ENCODE measurements at regions not wholly inside any gene's neighbourhood (a gene's known extent, or its start where the extent isn't known, plus 50 kb on each side); places are given as distances from the start of the nearest gene placed in this dataset.

- no peak overlapping the region for H2AFZ ChIP-seq (ENCODE audit: low read length)
- no peaks in the 10 kb centered on the region for H4K20me1 ChIP-seq (ENCODE audit: insufficient read depth, low read length)
- no peaks in the 10 kb centered on the region for H3K9me2 ChIP-seq (replicated peaks; ENCODE audit: insufficient read depth, low read length)
- TF ChIP-seq CTCF (IDR thresholded peaks at IDR 0.05; ENCODE audit: low read length): no peak
- TF ChIP-seq EZH2phosphoT487 (IDR thresholded peaks at IDR 0.05; ENCODE audit: low read length): no peak
- H3K27me3 ChIP-seq (replicated peaks; ENCODE audit: insufficient read depth, low read length): peaks cover 6% of the 10 kb centered on the region; the same call in 1 of the 2 replicates
- no peak overlapping the region for H3K4me3 ChIP-seq (ENCODE audit: low read length)
- H3K9ac ChIP-seq (ENCODE audit: low read length): no peak overlapping the region
- no peaks in the 10 kb centered on the region for H3K9me3 ChIP-seq (replicated peaks; ENCODE audit: insufficient read depth, low read length)
- no peaks in the 10 kb centered on the region for H3K36me3 ChIP-seq (replicated peaks; ENCODE audit: insufficient read depth, low read length)
- no peak overlapping the region for H3K27ac ChIP-seq (ENCODE audit: low read length)
- no peaks in the 10 kb centered on the region for H3K4me1 ChIP-seq (ENCODE audit: low read length)
- no peaks in the 10 kb centered on the region for H3F3A ChIP-seq (ENCODE audit: insufficient read depth, low read length)
- H3K79me2 ChIP-seq (ENCODE audit: low read length): no peaks in the 10 kb centered on the region
- DNase-seq: no peak
- H3K4me2 ChIP-seq (ENCODE audit: low read depth, low read length): no peak overlapping the region
Measured at GRCh38 chr22:49373801-49374226, 453.9 kb downstream of the BRD1 start.

GRCh38 chr22:49373289-49373666 lies 454.4 kb downstream of the BRD1 start:
- Histone ChIP-seq H3K4me1 (ENCODE audit: low read length) (no peaks in the 10 kb centered on the region), H3K9me2 (replicated peaks; ENCODE audit: insufficient read depth, low read length) (no peaks in the 10 kb centered on the region), H3K4me3 (ENCODE audit: low read length) (no peak overlapping the region), H2AFZ (ENCODE audit: low read length) (no peak overlapping the region), H3K79me2 (ENCODE audit: low read length) (no peaks in the 10 kb centered on the region), H3K27ac (ENCODE audit: low read length) (no peak overlapping the region), H3F3A (ENCODE audit: insufficient read depth, low read length) (no peaks in the 10 kb centered on the region), H3K9ac (ENCODE audit: low read length) (no peak overlapping the region), H3K9me3 (replicated peaks; ENCODE audit: insufficient read depth, low read length) (no peaks in the 10 kb centered on the region), H3K27me3 (replicated peaks; ENCODE audit: insufficient read depth, low read length) (peaks cover 6% of the 10 kb centered on the region; the same call in 1 of the 2 replicates), H4K20me1 (ENCODE audit: insufficient read depth, low read length) (no peaks in the 10 kb centered on the region), H3K4me2 (ENCODE audit: low read depth, low read length) (no peak overlapping the region), H3K36me3 (replicated peaks; ENCODE audit: insufficient read depth, low read length) (no peaks in the 10 kb centered on the region)
- TF ChIP-seq EZH2 (optimal IDR thresholded peaks at IDR 0.05; ENCODE audit: low read depth, low read length): no peak
- TF ChIP-seq EZH2phosphoT487 (IDR thresholded peaks at IDR 0.05; ENCODE audit: low read length): no peak
- TF ChIP-seq CTCF (IDR thresholded peaks at IDR 0.05; ENCODE audit: low read length): no peak
- no peak for DNase-seq

DNA sequence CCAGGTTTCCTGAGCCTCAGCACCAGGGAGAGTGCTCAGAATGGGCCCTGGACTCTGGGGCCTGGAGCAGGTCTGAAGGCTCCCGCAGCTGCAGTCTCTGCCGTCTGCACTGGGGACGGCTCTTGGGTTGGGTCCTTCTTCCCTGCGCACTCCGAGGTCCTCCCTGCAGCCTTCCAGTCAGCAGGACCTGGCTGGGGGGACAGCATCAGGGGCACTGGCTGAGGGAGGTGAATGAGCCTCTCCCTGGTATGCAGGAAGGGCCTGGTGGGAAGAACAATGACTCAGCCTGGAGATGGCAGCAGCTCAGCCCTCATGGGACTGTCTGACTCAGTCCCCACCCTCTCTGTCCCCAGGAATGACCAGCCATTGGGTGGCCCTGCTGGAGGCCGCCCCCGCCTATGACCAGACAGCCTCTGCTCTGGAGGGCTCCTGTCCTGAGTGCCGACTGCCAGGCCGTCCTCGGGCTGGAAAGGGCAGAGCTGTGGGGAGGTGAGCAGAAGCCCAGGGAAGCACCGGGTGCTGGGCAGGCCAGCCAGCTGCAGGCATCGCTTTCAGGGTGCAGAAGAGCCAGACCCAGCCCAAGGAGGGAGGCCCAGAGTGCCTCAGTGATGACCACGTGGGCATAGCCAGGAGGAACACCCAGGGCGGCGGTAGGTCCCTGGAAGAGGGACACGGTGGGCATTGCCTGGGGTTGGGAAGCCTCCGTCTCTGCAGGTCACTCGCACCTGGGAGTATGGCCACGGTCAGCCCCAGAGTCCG lies 455.0 kb downstream of the BRD1 start:
- Histone ChIP-seq H3K9me2 (replicated peaks; ENCODE audit: insufficient read depth, low read length) (no peaks in the 10 kb centered on the region), H3K9me3 (replicated peaks; ENCODE audit: insufficient read depth, low read length) (no peaks in the 10 kb centered on the region), H3K4me2 (ENCODE audit: low read depth, low read length) (no peak overlapping the region), H3K79me2 (ENCODE audit: low read length) (no peaks in the 10 kb centered on the region), H3K9ac (ENCODE audit: low read length) (no peak overlapping the region), H3K27ac (ENCODE audit: low read length) (no peak overlapping the region), H3K36me3 (replicated peaks; ENCODE audit: insufficient read depth, low read length) (no peaks in the 10 kb centered on the region), H4K20me1 (ENCODE audit: insufficient read depth, low read length) (no peaks in the 10 kb centered on the region), H3K4me3 (ENCODE audit: low read length) (no peak overlapping the region), H3F3A (ENCODE audit: insufficient read depth, low read length) (no peaks in the 10 kb centered on the region), H2AFZ (ENCODE audit: low read length) (no peak overlapping the region), H3K4me1 (ENCODE audit: low read length) (no peaks in the 10 kb centered on the region), H3K27me3 (replicated peaks; ENCODE audit: insufficient read depth, low read length) (peaks cover 6% of the 10 kb centered on the region; the same call in 1 of the 2 replicates)
- TF ChIP-seq EZH2 (optimal IDR thresholded peaks at IDR 0.05; ENCODE audit: low read depth, low read length) (no peak), CTCF (IDR thresholded peaks at IDR 0.05; ENCODE audit: low read length) (no peak), EZH2phosphoT487 (IDR thresholded peaks at IDR 0.05; ENCODE audit: low read length) (no peak)
- DNase-seq: no peak

Measured in MM.1S (cell line).